Stimulated activated memory B cell treated with anti-CD40 and anti-IgM and Interleukin-4, amounts not matched to agents 10 μg/mL and 1 μg/mL and 100 μg/mL, for 72 hours (primary cell): ENCODE measurements at regions not wholly inside any gene's neighbourhood (a gene's known extent, or its start where the extent isn't known, plus 50 kb on each side); places are given as distances from the start of the nearest gene placed in this dataset.
A peak's percentile ranks its signal among the peaks of the same experiment; 100 is the strongest.

Experiments used
- ATAC-seq: fragments of 150-1000 bp; cut with Tn5 transposase; 2 replicates; pipeline ENCODE4 v1.10.0; 2021
- H3K27ac Mint-ChIP-seq: one replicate; pipeline ENCODE4 v1.8.0; 2022; ENCODE audit warnings: mild to moderate bottlenecking, mixed read lengths
- H3K27me3 Mint-ChIP-seq: one replicate; pipeline ENCODE4 v1.8.0; 2022; ENCODE audit warnings: mixed read lengths
- H3K36me3 Mint-ChIP-seq: one replicate; pipeline ENCODE4 v1.8.0; 2022; ENCODE audit warnings: mixed read lengths
- H3K4me1 Mint-ChIP-seq: one replicate; pipeline ENCODE4 v1.8.0; 2022; ENCODE audit warnings: mixed read lengths
- H3K4me3 Mint-ChIP-seq: one replicate; pipeline ENCODE4 v1.8.0; 2022; ENCODE audit warnings: mild to moderate bottlenecking, moderate library complexity, mixed read lengths
- H3K9me3 Mint-ChIP-seq: one replicate; pipeline ENCODE4 v1.8.0; 2022; ENCODE audit warnings: mixed read lengths

GRCh38 chr2:105597806-105598803, 146.6 kb upstream of the NCK2 start:
- Mint-ChIP-seq H3K9me3 (no peaks in the 10 kb centered on the region), H3K4me1 (no peaks in the 10 kb centered on the region), H3K4me3 (no peak overlapping the region), H3K27ac (no peak overlapping the region), H3K27me3 (peaks cover 28% of the 10 kb centered on the region), H3K36me3 (no peaks in the 10 kb centered on the region)
- ATAC-seq = no peak

DNA sequence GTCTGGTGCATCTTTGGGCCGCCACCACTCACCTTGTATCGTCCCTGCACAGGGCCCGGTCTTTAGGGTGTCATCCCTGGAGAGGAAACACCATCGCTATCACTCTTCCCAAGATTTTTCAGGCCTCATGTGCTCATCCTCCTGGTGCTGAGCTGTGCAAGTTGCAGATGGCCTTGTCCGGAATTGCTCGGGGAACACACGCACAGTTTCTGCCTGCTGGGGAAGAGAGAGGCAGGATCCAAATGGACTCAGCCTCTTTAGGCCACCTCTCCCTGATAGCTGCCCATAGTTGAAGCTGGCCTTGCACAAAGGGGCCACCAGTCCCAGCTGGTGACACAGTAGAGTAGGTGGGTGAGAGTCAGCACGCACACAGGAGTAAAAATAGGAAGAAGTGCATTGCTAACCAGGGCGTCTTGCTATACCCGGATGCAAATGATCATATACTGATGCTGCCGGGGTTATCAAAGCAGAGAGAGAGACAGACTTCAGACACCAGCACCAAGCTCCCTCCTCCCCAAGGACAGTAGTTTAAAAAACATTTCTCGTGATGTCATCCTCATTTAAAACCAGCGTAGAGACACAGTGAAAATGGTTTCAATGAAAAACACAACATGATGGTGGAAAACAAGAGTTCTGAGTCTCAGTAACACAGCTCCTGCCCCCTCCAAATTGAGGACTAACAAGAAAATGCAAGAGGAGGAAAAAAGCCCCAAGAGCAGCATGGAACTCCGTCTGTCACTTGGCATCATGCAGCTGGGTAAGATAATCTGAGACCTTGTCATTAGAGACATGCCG, 147.5 kb upstream of the NCK2 start:
- Mint-ChIP-seq H3K27me3 (peaks cover 31% of the 10 kb centered on the region), H3K36me3 (no peaks in the 10 kb centered on the region), H3K4me3 (no peak overlapping the region), H3K4me1 (no peaks in the 10 kb centered on the region), H3K27ac (no peak overlapping the region), H3K9me3 (no peaks in the 10 kb centered on the region)
- no peak for ATAC-seq

DNA sequence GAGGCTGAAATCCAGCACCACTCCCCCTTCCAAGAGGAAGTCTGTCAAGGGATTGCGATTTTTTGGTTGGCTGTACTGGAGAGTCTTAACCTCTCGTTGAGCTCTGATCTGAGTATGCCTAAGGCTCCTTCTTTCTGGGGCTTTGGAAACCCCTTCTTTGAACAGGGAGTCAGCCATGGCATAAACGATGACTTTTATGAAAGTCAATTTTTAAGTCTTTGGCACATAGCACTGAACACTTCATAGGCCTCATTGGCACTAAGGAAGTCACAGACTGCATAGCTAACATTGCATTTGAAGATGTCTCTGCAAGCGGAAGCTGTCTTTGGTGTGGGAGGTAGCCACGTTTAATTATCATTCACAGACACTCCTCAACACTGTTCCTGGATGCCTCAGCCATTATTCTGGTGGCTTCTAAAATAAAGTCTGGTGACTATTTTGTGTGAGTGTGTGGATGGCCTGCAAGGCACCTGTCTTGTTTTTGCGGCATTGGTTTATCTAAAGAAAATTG, 148.2 kb upstream of the NCK2 start:
- Mint-ChIP-seq H3K4me1 (no peaks in the 10 kb centered on the region), H3K4me3 (no peak overlapping the region), H3K27me3 (peaks cover 28% of the 10 kb centered on the region), H3K27ac (no peak overlapping the region), H3K36me3 (no peaks in the 10 kb centered on the region), H3K9me3 (no peaks in the 10 kb centered on the region)
- no peak for ATAC-seq

- Mint-ChIP-seq H3K36me3 (no peaks in the 10 kb centered on the region), H3K4me3 (no peak overlapping the region), H3K27ac (no peak overlapping the region), H3K4me1 (no peaks in the 10 kb centered on the region), H3K27me3 (peaks cover 19% of the 10 kb centered on the region), H3K9me3 (no peaks in the 10 kb centered on the region)
- ATAC-seq = no peak
Observed at GRCh38 chr2:105595536-105595935, 149.2 kb upstream of the NCK2 start.

GRCh38 chr2:105593221-105593967, 151.3 kb upstream of the NCK2 start:
- Mint-ChIP-seq H3K27ac (no peak overlapping the region), H3K27me3 (peaks cover 17% of the 10 kb centered on the region), H3K4me1 (no peaks in the 10 kb centered on the region), H3K36me3 (no peaks in the 10 kb centered on the region), H3K4me3 (no peak overlapping the region), H3K9me3 (peaks cover 4% of the 10 kb centered on the region)
- no peak for ATAC-seq

DNA sequence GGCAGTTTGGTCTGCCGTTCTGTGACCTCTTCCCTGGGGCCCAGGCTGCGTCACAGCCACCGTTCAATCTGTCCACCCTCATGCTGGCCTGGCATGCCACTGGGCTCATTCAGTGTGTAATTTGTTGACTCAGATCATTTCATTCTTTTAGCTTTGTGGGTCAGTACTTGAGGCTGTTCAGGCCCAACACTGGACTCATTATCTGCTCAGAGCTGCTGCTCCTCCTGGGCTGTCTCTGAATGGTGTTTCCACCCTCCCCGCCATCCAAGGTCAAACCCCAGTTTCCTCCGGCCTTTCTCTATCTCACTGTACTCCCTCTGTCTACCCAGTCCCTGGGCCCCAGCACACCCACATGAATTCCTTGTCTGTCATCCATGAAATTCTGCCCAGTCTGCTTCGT, 152.4 kb upstream of the NCK2 start:
- H3K4me3 Mint-ChIP-seq = no peak overlapping the region
- no peak overlapping the region for H3K27ac Mint-ChIP-seq
- no peaks in the 10 kb centered on the region for H3K4me1 Mint-ChIP-seq
- peaks cover 15% of the 10 kb centered on the region for H3K9me3 Mint-ChIP-seq
- peaks cover 17% of the 10 kb centered on the region for H3K27me3 Mint-ChIP-seq
- ATAC-seq = peak; percentile 6
- no peaks in the 10 kb centered on the region for H3K36me3 Mint-ChIP-seq

DNA sequence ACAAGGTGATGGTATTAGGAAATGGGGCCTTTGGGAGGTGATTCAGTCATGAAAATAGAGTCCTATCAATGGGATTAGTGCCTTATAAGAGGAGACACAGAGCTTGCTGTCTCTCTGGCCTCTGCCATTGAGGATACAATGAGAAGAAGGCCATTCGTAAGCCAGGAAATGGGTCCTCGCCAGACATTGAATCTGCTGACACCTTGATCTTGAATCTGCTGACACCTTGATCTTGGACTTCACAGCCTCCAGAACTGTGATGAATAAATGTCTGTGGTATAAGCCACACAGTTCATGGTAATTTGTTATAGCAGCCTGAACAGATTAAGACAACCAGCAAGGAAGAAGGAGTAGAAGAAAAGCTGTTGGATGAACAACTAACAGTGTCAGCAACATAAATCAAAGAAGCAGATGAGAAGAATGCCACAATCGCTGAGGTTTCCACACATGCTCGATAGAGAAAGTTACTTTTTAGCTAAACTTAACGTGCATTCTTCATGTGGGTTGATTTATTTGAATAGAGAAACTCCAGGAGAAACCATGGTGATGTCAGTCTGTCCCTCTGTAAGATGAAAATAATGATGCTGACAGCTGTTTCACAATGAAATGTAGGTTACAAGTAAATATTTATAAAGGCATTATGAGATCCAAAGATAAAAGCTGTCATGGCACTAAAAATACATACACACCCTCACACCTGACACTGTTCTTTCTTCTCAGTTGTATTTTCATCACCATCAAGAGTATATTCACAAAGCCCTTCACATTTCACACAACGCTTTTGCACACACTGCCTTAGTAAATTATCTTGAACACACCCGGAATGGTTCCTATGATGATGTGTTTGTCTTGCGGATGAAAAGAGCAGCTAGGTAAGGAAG, 153.7 kb upstream of the NCK2 start:
- H3K4me3 Mint-ChIP-seq = no peak overlapping the region
- H3K27ac Mint-ChIP-seq = no peak overlapping the region
- H3K9me3 Mint-ChIP-seq = peaks cover 16% of the 10 kb centered on the region
- H3K4me1 Mint-ChIP-seq = no peaks in the 10 kb centered on the region
- ATAC-seq = no peak
- peaks cover 17% of the 10 kb centered on the region for H3K27me3 Mint-ChIP-seq
- H3K36me3 Mint-ChIP-seq = no peaks in the 10 kb centered on the region

DNA sequence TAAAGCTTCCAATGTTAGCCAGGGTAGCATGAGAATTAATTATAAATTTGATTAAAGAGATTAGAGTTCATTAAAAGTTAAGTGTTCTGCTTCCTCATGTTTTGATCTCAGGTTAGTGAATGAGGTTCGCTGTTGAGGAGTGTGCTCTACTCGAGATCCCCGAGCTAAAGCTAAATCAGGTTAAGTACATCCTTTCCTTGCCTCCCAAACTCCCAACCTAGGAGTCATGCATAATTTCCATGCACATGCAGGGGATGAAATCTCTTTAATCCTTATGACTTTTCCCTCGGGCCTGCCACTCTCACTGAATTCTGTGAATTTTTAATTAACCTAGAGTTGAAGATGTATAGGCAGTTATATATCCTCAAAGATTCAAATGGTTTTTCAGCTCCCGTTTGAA, 156.1 kb upstream of the NCK2 start:
- Mint-ChIP-seq H3K9me3 (peaks cover 16% of the 10 kb centered on the region), H3K4me3 (no peak overlapping the region), H3K27ac (no peak overlapping the region), H3K27me3 (peaks cover 35% of the 10 kb centered on the region), H3K36me3 (no peaks in the 10 kb centered on the region), H3K4me1 (no peaks in the 10 kb centered on the region)
- ATAC-seq = no peak

GRCh38 chr2:105587637-105588036, 157.1 kb upstream of the NCK2 start:
- no peaks in the 10 kb centered on the region for H3K36me3 Mint-ChIP-seq
- no peaks in the 10 kb centered on the region for H3K4me1 Mint-ChIP-seq
- H3K4me3 Mint-ChIP-seq = no peak overlapping the region
- H3K27me3 Mint-ChIP-seq = peaks cover 30% of the 10 kb centered on the region
- ATAC-seq = no peak
- peaks cover 16% of the 10 kb centered on the region for H3K9me3 Mint-ChIP-seq
- H3K27ac Mint-ChIP-seq = no peak overlapping the region

GRCh38 chr2:105584435-105585010, 160.2 kb upstream of the NCK2 start:
- Mint-ChIP-seq H3K4me1 (no peaks in the 10 kb centered on the region), H3K27ac (no peak overlapping the region), H3K9me3 (peaks cover 15% of the 10 kb centered on the region), H3K36me3 (no peaks in the 10 kb centered on the region), H3K4me3 (no peak overlapping the region), H3K27me3 (peaks cover 35% of the 10 kb centered on the region)
- ATAC-seq = no peak

DNA sequence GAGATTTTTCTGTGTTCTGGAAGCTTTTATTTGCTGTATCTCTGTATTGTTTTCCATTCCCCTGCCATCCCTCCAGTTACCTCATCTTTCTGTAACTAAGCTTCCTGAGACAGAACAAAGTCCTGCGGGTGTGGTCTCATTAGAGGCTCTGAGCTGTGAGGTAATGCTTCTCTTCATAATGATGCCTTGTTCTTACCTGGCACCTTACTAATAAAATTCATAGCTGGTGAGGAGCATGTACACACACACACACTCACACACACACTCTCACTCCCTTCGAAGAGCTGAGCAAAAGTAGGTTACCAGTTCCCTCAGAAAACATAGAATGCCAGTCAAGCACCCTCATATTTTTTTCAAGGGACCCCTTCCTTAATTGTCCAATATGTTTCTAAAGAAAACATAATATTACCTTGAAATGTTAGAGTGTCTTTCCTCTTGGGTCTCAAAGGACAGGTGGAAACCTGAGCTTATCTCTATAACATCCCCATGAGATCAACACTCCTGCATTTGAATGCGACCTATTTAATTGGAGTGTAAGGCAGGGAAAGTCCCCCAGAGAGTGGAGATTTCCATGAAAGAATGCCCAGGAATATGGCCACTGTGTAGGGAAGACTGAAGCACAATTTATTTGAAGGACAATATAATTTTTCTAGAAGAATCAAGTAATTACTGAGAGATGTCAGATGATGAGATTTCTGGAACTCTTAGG, 161.6 kb upstream of the NCK2 start:
- Mint-ChIP-seq H3K4me3 (no peak overlapping the region), H3K27me3 (peaks cover 39% of the 10 kb centered on the region)

GRCh38 chr2:105581555-105581944, 163.2 kb upstream of the NCK2 start:
- ATAC-seq = no peak
- H3K4me3 Mint-ChIP-seq = no peak overlapping the region
- H3K36me3 Mint-ChIP-seq = no peaks in the 10 kb centered on the region
- peaks cover 4% of the 10 kb centered on the region for H3K4me1 Mint-ChIP-seq
- H3K9me3 Mint-ChIP-seq = no peaks in the 10 kb centered on the region
- no peak overlapping the region for H3K27ac Mint-ChIP-seq
- H3K27me3 Mint-ChIP-seq = peaks cover 39% of the 10 kb centered on the region

More for the DNA sequence above, 161.6 kb upstream of the NCK2 start:
- no peaks in the 10 kb centered on the region for H3K36me3 Mint-ChIP-seq
- no peak for ATAC-seq
- peaks cover 9% of the 10 kb centered on the region for H3K9me3 Mint-ChIP-seq
- H3K4me1 Mint-ChIP-seq = no peaks in the 10 kb centered on the region
- H3K27ac Mint-ChIP-seq = no peak overlapping the region

- Mint-ChIP-seq H3K36me3 (no peaks in the 10 kb centered on the region), H3K27me3 (peaks cover 40% of the 10 kb centered on the region), H3K4me3 (no peak overlapping the region), H3K4me1 (peaks cover 8% of the 10 kb centered on the region), H3K27ac (no peak overlapping the region), H3K9me3 (no peaks in the 10 kb centered on the region)
- no peak for ATAC-seq
Observed at GRCh38 chr2:105580870-105581554, 163.7 kb upstream of the NCK2 start.
